GM23338 (cell line): ENCODE measurements at regions not wholly inside any gene's neighbourhood (a gene's known extent, or its start where the extent isn't known, plus 50 kb on each side); places are given as distances from the start of the nearest gene placed in this dataset.

Experiments
- CTCF ChIP-seq, 2 experiments: fragments of 200-600 bp in 1 of 2; sonication (generic) in 1 of 2; conservative IDR thresholded peaks; 2 replicates each; pipeline versions ENCODE4 v1.5.1 to v1.6.1; 2016 to 2017; ENCODE audit warnings: antibody characterized with exemption in 2 of 2, low read depth in 2 of 2, mild to moderate bottlenecking in 2 of 2, moderate library complexity in 1 of 2
- EZH2 ChIP-seq: fragments of 200-600 bp; sonication (generic); IDR thresholded peaks from one replicate; pipeline ENCODE4 v1.8.0; 2017; ENCODE audit warnings: antibody characterized with exemption, mild to moderate bottlenecking, low read depth; ENCODE audit not compliant: unreplicated experiment
- POLR2AphosphoS5 ChIP-seq: IDR thresholded peaks from 2 replicates; pipeline ENCODE4 v1.6.1; 2016; ENCODE audit warnings: antibody characterized with exemption, low read depth
- REST ChIP-seq: IDR thresholded peaks from one replicate; pipeline ENCODE4 v1.6.1; 2018; ENCODE audit warnings: antibody characterized with exemption; ENCODE audit not compliant: unreplicated experiment

GRCh38 chr3:22746221-22746620 lies 456.9 kb upstream of the UBE2E2 start:
- TF ChIP-seq CTCF (conservative IDR thresholded peaks at IDR 0.05; ENCODE audit: low read depth in 2 of 2) (no peak), EZH2 (no peak), POLR2AphosphoS5 (no peak), REST (no peak)
